GM12878 (cell line): ENCODE measurements at regions not wholly inside any gene's neighbourhood (a gene's known extent, or its start where the extent isn't known, plus 50 kb on each side); places are given as distances from the start of the nearest gene placed in this dataset.

Experiments used
- ATAC-seq: fragments of 200-7000 bp; cut with Tn5 transposase; 3 replicates; pipeline ENCODE4 v1.9.1; 2020; ENCODE audit warnings: mild to moderate bottlenecking, moderate library complexity
- BruUV-seq: library from RNA; stranded (reverse); fragments of 400-500 nt; replicated peaks from 2 replicates; lab custom pipeline; 2021; lab: Mats Ljungman, UMichigan
- CTCF ChIA-PET: fragments of 300-600 bp; sonication (Branson Sonifier 250); formaldehyde crosslinking; extraction: SDS; loops from one replicate; lab custom pipeline; 2021; ENCODE audit warnings: inconsistent platforms; lab: Yijun Ruan, JAX
- POLR2A ChIA-PET: fragments of 350-600 bp; formaldehyde crosslinking; extraction: SDS; loops from one replicate; lab custom pipeline; 2021; ENCODE audit warnings: inconsistent platforms; lab: Charles Lee
- RAD21 ChIA-PET: fragments of 300-600 bp; sonication (Branson Sonifier 250); formaldehyde crosslinking; loops from one replicate; lab custom pipeline; 2023; ENCODE audit warnings: antibody characterized with exemption; ENCODE audit not compliant: unreplicated experiment; lab: Charles Lee
- SMC1A ChIA-PET: fragments of 300-600 bp; sonication (Branson Sonifier 250); formaldehyde crosslinking; loops from one replicate; lab custom pipeline; 2023; ENCODE audit not compliant: unreplicated experiment, uncharacterized antibody; lab: Charles Lee
- DNase-seq: peaks from one replicate; pipeline ENCODE4 v3.0.0-alpha.2; 2011; ENCODE audit warnings: low read depth, low spot score
- FAIRE-seq: peaks from 3 replicates; lab custom pipeline; 2011; peaks lifted over from hg19 to GRCh38; lab: Jason Lieb, UNC
- H2AFZ ChIP-seq: 2 replicates; pipeline ENCODE4 v1.6.0; 2011; ENCODE audit warnings: low read depth, low read length, control low read depth; ENCODE audit not compliant: control insufficient read depth
- H3K27ac ChIP-seq: 2 replicates; pipeline ENCODE4 v1.5.1; 2011; ENCODE audit warnings: control low read depth; ENCODE audit not compliant: control insufficient read depth, insufficient read depth
- H3K27me3 ChIP-seq, 2 experiments: replicated peaks in 1 of 2; 2 replicates each; pipeline versions ENCODE4 v1.6.0 to v1.6.1; 2011; ENCODE audit warnings: low read length in 1 of 2; ENCODE audit not compliant: control insufficient read depth in 2 of 2, insufficient read depth in 2 of 2
- H3K36me3 ChIP-seq, 2 experiments: 2 replicates each; pipeline ENCODE4 v1.5.1; 2011; ENCODE audit warnings: low read length in 1 of 2; ENCODE audit not compliant: control insufficient read depth in 2 of 2, insufficient read depth in 2 of 2
- H3K4me1 ChIP-seq: 2 replicates; pipeline ENCODE4 v1.6.1; 2011; ENCODE audit warnings: mild to moderate bottlenecking, low read length, moderate library complexity, mixed read lengths; ENCODE audit not compliant: control insufficient read depth, insufficient read depth
- H3K4me2 ChIP-seq: 2 replicates; pipeline ENCODE4 v1.6.0; 2011; ENCODE audit warnings: control low read depth; ENCODE audit not compliant: control insufficient read depth, insufficient read depth
- H3K4me3 ChIP-seq: fragments of 200-600 bp; sonication (generic); 2 replicates; pipeline ENCODE4 v1.5.1; 2016
- H3K79me2 ChIP-seq: 2 replicates; pipeline ENCODE4 v1.6.0; 2011; ENCODE audit warnings: low read length; ENCODE audit not compliant: control insufficient read depth, insufficient read depth
- H3K9ac ChIP-seq: 2 replicates; pipeline ENCODE4 v1.8.0; 2011; ENCODE audit warnings: low read length, control low read depth, mixed read lengths; ENCODE audit not compliant: control insufficient read depth, insufficient read depth
- H3K9me3 ChIP-seq: replicated peaks from 3 replicates; pipeline ENCODE4 v1.5.1; 2011; ENCODE audit warnings: mild to moderate bottlenecking, low read length; ENCODE audit not compliant: control insufficient read depth, insufficient read depth
- H4K20me1 ChIP-seq: 2 replicates; pipeline ENCODE4 v1.6.0; 2011; ENCODE audit not compliant: control insufficient read depth, insufficient read depth
- ATF3 ChIP-seq: IDR thresholded peaks from 2 replicates; pipeline ENCODE4 v1.6.1; 2011; ENCODE audit warnings: low read depth, mild to moderate bottlenecking, low read length, moderate library complexity, borderline replicate concordance; ENCODE audit errors: extremely low read depth
- BACH1 ChIP-seq: fragments of 450-650 bp; IDR thresholded peaks from 2 replicates; pipeline ENCODE4 v1.6.1; 2017; ENCODE audit warnings: mild to moderate bottlenecking, borderline replicate concordance
- BCL11A ChIP-seq: IDR thresholded peaks from 2 replicates; pipeline ENCODE4 v1.6.1; 2011; ENCODE audit warnings: low read depth, low read length
- BMI1 ChIP-seq: fragments of 450-650 bp; IDR thresholded peaks from 2 replicates; pipeline ENCODE4 v1.6.1; 2016; ENCODE audit warnings: mild to moderate bottlenecking, moderate library complexity, borderline replicate concordance
- EP300 ChIP-seq, 2 experiments: fragments of 150-350 bp in 1 of 2; IDR thresholded peaks; 2 replicates each; pipeline ENCODE4 v1.6.1; 2011 to 2012; ENCODE audit warnings: low read depth in 2 of 2, low read length in 2 of 2, borderline replicate concordance in 1 of 2, improper control_type of control experiment in 1 of 2, inconsistent platforms in 1 of 2; ENCODE audit not compliant: control insufficient read depth in 1 of 2
- GABPA ChIP-seq: IDR thresholded peaks from 2 replicates; pipeline ENCODE4 v1.6.1; 2014; ENCODE audit warnings: antibody characterized with exemption, low read depth, mild to moderate bottlenecking, inconsistent platforms
- HDAC6 ChIP-seq: fragments of 200-600 bp; sonication (generic); IDR thresholded peaks from one replicate; pipeline ENCODE4 v1.8.0; 2017; ENCODE audit warnings: antibody characterized with exemption; ENCODE audit not compliant: unreplicated experiment
- IKZF1 ChIP-seq: fragments of 450-650 bp; conservative IDR thresholded peaks from 2 replicates; pipeline ENCODE4 v1.6.1; 2017; ENCODE audit warnings: antibody characterized with exemption, mild to moderate bottlenecking
- JUND ChIP-seq: IDR thresholded peaks from 2 replicates; pipeline ENCODE4 v1.6.1; 2012; ENCODE audit warnings: low read depth, mild to moderate bottlenecking, low read length, improper control_type of control experiment, moderate library complexity
- MEF2B ChIP-seq: fragments of 450-650 bp; IDR thresholded peaks from 2 replicates; pipeline ENCODE4 v1.6.1; 2018; ENCODE audit warnings: mild to moderate bottlenecking, moderate library complexity; ENCODE audit not compliant: partially characterized antibody, poor library complexity, severe bottlenecking
- MXI1 ChIP-seq: fragments of 150-350 bp; IDR thresholded peaks from 2 replicates; pipeline ENCODE4 v1.6.1; 2011; ENCODE audit warnings: low read depth, mild to moderate bottlenecking, inconsistent platforms, low read length, improper control_type of control experiment
- PML ChIP-seq: IDR thresholded peaks from 2 replicates; pipeline ENCODE4 v1.6.1; 2012; ENCODE audit warnings: low read length, inconsistent platforms
- SMARCA5 ChIP-seq: fragments of 450-650 bp; IDR thresholded peaks from 2 replicates; pipeline ENCODE4 v1.6.1; 2017; ENCODE audit warnings: mild to moderate bottlenecking
- TARDBP ChIP-seq: IDR thresholded peaks from 2 replicates; pipeline ENCODE4 v1.6.1; 2016; ENCODE audit warnings: borderline replicate concordance
- TCF3 ChIP-seq: IDR thresholded peaks from 2 replicates; pipeline ENCODE4 v1.6.1; 2012; ENCODE audit warnings: low read depth, mild to moderate bottlenecking, low read length, borderline replicate concordance; ENCODE audit not compliant: insufficient read depth
- ZBTB4 ChIP-seq: fragments of 450-650 bp; formaldehyde crosslinking; IDR thresholded peaks from 2 replicates; pipeline ENCODE4 v1.4.0; 2022; ENCODE audit warnings: mild to moderate bottlenecking, moderate library complexity
- ZNF217 ChIP-seq: fragments of 450-650 bp; IDR thresholded peaks from 2 replicates; pipeline ENCODE4 v1.6.1; 2017; ENCODE audit warnings: antibody characterized with exemption, mild to moderate bottlenecking
- WGBS: methylation state at CpG from one replicate; pipeline ENCODE4 v1.1.6; 2016; ENCODE audit warnings: low lambda C conversion rate; ENCODE audit not compliant: insufficient replicate concordance, insufficient coverage; ENCODE audit errors: missing lambda C conversion rate; 5-methylcytosine and 5-hydroxymethylcytosine counted together
- in situ Hi-C: fragments of 300-500 bp; cut with MboI; formaldehyde crosslinking; loops from 9 replicates; pipeline ENCODE4 v1.14.3; 2018; ENCODE audit warnings: mixed read lengths
- intact Hi-C: fragments of 100-400 bp; cut with micrococcal nuclease; formaldehyde crosslinking; loops from one replicate; pipeline ENCODE4 v1.14.2; 2022; ENCODE audit not compliant: unreplicated experiment

- TF ChIP-seq BCL11A (no peak), MEF2B (no peak), TARDBP (no peak), GABPA (no peak), JUND (no peak)
- TF ChIP-seq, all 136 proteins: peak for 0
Measured at GRCh38 chr5:4762316-4762715, 377.8 kb upstream of the ADAMTS16 start (continued).

- H3K4me3 ChIP-seq: no peak overlapping the region
- H4K20me1 ChIP-seq: no peaks in the 10 kb centered on the region
- RAD21 ChIA-PET: no interaction called here
- ATAC-seq (no peak), DNase-seq (no peak), FAIRE-seq (no peak)
- SMC1A ChIA-PET: no interaction called here
- H3K27me3 ChIP-seq: no peaks in the 10 kb centered on the region
- H3K27ac ChIP-seq: no peak overlapping the region
- H3K79me2 ChIP-seq: no peaks in the 10 kb centered on the region
- H3K4me2 ChIP-seq: no peak overlapping the region
- POLR2A ChIA-PET: no interaction called here
- 14% methylated on average over 2 of the region's 2 CpGs for WGBS
- H3K9me3 ChIP-seq: no peaks in the 10 kb centered on the region
- H2AFZ ChIP-seq: no peak overlapping the region
- intact Hi-C loops: no loop called here
- H3K36me3 ChIP-seq: no peaks in the 10 kb centered on the region
- in situ Hi-C loops: no loop called here
- no peaks in the 10 kb centered on the region for H3K4me1 ChIP-seq
- BruUV-seq: no TSS peak
- CTCF ChIA-PET: no interaction called here
- H3K9ac ChIP-seq: no peak overlapping the region
- TF ChIP-seq MXI1 (no peak), HDAC6 (no peak), MEF2B (no peak), EP300 (IDR thresholded peaks at IDR 0.05; ENCODE audit: borderline replicate concordance in 1 of 2, control insufficient read depth in 1 of 2, low read depth in 2 of 2, low read length in 2 of 2) (no peak), PML (no peak), IKZF1 (no peak), SMARCA5 (no peak), TCF3 (no peak), BACH1 (no peak), ZBTB4 (CRISPR knock-in tag) (no peak), ATF3 (no peak), ZNF217 (no peak), BMI1 (no peak)
Measured at GRCh38 chr5:4765411-4765810, 374.7 kb upstream of the ADAMTS16 start.
